ENCODE measurements at regions not wholly inside any gene's neighbourhood (a gene's known extent, or its start where the extent isn't known, plus 50 kb on each side); places are given as distances from the start of the nearest gene placed in this dataset.
"Not testable (repeated sequence)": the region's sequence is repeated elsewhere in the genome, so short reads cannot be mapped to it uniquely, and the experiment has no call there.

DNA sequence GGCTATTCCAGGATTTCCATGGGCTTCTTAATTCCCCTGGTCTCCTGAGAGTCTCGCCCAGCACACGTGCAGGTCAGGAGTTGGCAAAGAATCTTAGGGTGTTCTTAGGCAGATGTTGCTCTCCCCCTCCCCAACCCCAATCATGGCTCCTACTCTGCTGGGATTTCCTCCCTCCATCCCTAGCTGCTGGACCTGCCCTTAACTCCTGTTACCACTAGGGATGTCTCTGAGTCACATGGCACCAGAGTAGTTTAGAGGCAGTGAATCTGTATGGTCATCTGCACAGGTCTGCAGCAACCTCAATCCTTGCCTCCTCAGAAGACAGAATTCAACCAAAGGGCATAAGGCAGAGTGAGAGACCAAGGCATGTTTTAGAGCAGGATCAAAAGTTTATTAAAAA lies 51.8 kb upstream of the CHST3 start:
- no peak for DNase-seq (ENCODE audit: low read depth)

DNA sequence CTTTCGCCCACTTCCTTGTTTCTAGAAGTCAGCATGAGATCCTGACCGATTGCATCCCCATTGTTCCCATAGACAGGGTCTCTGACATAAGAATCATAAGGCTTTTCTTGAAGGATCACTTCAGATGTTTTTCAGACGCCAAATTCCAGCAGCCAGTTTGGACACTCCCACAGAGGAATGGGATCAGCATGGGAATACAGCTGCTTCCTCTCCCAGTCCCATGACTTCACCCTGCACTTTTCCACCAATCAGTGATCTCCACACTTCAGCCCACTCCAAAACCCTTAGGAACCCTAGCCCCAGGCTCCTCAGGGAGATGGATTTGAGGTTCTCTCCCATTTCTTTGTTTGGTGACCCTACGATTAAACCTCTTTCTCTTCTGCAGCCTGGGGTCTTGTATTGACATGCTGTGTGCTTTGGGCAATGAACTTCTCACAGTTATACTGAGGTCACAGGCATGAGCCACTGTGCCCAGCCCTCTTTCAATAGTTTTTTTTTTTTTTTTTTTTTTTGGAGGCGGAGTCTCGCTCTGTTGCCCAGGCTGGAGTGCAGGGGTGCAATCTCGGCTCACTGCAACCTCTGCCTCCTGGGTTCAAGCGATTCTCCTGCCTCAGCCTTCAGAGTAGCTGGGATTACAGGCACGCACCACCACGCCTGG lies 52.8 kb upstream of the CHST3 start:
- peak; percentile 64 for DNase-seq (ENCODE audit: low read depth)

DNA sequence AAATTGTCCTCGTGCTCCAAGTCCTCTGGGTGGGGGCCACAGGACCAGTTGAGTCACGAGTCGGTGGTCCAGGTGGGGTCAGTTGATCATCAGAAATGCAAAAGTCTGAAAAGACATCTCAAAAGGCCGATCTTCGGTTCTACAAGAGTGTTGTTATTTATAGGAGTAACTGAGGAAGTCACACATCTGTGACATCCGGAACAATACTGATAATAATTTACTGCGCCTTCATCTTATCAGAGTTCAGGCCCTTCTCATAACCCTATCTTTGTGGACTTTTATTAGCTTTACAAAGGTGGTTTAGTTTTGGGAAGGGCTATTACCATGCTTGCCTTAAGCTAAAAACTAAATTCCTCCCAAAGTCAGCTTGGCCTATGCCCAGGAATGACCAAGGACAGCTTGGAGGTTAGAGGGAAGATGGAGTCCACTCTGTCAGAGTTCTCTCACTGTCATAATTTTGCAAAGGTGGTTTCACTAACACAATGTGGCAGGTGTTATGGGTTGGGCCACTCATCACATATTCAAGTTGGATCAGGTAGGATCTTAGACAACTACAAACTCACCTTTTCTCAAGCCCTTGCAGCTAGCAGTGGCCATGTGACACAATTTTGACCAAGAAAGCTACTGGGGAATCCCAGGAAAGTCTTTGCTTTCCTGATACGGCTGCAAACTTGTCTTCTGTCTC lies 54.7 kb upstream of the CHST3 start:
- no peak for DNase-seq (ENCODE audit: low read depth)

DNA sequence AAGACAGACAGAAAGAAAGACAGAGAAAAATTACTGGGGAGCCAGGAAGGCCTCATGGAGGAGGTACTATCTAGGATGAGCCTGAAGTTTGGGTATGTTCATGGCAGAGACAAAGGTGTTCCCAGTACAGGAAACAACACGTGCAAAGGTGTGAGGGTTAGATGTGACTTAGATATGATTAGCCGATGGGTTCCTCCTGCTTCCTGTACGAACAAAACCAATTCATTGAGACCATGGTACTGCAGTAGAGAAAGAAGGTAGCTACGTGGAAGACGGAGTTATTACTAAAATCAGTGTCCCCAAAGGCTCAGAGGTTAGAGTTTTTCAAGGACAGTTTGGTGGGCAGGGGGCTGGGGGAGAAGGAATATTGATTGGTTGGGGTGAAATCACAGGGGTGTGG lies 55.2 kb upstream of the CHST3 start:
- no peak for DNase-seq (ENCODE audit: low read depth)

DNA sequence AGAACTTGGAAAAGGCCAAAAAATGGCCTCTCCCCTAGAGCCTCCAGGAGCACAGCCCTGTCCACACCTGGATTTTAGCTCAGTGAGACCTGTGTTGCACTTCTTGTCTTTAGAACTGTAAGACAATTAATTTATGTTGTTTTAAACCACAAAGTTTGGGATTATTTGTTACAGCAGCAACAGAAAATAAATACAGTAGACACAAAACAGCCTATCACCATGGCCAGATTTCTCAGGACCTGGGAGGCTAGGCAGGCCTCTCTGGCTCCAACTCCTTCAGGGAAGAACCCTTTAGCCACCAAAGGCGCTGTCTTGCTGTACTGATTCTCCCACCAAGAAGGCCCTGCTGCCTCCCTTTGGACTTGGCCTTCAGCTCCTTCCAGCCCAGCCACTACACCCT lies 54.1 kb upstream of the PSAP start:
- DNase-seq (ENCODE audit: low read depth): no peak

DNA sequence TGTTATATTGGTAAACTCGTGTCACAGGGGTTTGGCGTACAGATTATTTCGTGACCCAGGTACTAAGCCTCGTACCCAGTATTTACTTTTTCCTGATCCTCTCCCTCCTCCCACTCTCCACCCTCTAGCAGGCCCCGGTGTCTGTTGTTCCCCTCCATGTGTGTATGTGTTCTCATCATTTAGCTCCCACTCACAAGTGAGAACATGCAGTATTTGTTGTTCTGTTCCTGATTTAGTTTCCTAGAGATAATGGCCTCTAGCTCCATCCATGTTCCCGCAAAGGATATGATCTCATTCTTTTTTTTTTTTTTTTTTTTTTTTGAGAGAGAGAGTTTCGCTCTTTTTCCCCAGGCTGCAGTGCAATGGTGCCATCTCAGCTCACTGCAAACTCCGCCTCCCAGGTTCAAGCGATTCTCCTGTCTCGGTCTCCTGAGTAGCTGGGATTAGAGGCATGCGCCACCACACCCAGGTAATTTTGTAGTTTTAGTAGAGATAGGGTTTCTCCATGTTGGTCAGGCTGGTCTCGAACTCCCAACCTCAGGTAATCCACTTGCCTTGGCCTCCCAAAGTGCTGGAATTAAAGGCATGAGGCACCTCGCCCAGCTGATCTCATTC lies 52.7 kb upstream of the PSAP start:
- DNase-seq (ENCODE audit: low read depth): not testable (repeated sequence)

DNA sequence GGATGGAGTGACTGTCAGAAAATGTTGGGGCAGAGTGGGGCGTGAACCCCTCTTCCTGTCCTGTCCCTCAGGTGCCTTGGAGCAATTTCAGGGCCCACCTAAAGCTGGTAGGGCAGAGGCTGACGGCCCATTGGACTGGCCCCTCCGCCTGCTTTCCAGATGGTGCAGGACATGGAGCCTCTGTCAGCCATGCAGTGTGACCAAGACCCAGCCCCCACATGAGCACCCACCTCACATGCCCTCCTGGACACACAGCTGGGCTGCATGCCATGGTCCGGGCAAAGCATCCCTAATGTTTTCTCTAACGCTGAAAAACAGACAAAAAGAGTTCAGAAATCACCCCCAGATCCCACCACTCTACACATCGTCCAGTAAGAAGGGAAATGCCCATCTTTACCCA lies 51.3 kb upstream of the PSAP start:
- DNase-seq (ENCODE audit: low read depth): no peak

Measured in myocyte (in vitro differentiated cells).